Activated T-cell treated with anti-CD3 and anti-CD28 coated beads for 48 hours (primary cell): ENCODE measurements at regions not wholly inside any gene's neighbourhood (a gene's known extent, or its start where the extent isn't known, plus 50 kb on each side); places are given as distances from the start of the nearest gene placed in this dataset.
"Not testable (repeated sequence)": the region's sequence is repeated elsewhere in the genome, so short reads cannot be mapped to it uniquely, and the experiment has no call there.

Experiments used
- DNase-seq: peaks from one replicate; pipeline ENCODE4 v3.0.0-alpha.2; 2020; ENCODE audit warnings: low read depth

DNA sequence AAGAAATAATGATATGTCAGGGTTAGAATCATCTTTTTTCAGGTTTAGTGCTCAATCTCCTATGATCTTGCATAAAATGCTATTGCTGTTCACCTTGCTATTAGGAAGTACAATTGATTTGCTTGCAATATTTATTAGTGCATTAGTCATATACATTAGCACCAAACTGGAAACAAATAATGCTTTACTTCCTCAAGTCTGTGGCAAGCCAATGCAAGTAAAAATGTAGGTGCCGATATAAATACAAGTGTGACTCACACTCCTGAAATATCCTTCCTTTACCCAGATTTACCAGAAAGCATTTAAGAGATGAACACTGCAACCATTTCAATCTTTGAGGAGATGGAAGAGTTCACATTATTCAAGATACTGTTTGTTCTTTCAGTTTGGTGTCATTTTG lies 1487.7 kb upstream of the ADGRL3 start:
- no peak for DNase-seq

DNA sequence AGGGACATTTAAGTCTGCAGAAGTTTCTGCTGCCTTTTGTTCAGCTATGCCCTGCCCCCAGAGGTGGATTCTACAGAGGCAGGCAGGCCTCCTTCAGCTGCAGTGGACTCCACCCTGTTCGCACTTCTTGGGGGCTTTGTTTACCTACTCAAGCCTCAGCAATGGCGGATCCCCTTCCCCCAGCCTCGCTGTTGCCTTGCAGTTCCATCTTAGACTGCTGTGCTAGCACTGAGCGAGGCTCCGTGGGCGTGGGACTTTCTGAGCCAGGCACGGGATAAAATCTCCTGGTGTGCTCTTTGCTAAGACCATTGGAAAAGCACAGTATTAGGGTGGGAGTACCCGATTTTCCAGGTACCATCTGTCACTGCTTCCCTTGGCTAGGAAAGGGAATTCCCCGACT lies 1475.8 kb upstream of the ADGRL3 start:
- DNase-seq: not testable (repeated sequence)

DNA sequence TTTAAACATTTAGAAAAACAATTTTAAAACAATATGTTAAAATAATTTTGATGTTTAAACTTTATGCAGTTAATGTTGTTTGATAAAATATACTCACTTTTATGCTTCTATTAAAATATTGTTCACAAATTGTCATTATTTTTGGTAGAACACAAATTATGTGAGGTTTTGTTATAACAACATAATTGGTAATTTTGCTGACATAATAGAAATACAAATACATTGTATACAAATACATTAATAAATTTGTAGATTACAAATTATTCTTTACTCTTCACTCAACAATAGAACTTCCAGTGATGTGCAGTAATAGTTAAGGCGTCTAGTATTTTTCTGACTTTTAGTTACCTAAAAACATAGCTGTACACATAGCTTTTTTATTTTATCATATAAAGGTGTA lies 1472.4 kb upstream of the ADGRL3 start:
- no peak for DNase-seq

DNA sequence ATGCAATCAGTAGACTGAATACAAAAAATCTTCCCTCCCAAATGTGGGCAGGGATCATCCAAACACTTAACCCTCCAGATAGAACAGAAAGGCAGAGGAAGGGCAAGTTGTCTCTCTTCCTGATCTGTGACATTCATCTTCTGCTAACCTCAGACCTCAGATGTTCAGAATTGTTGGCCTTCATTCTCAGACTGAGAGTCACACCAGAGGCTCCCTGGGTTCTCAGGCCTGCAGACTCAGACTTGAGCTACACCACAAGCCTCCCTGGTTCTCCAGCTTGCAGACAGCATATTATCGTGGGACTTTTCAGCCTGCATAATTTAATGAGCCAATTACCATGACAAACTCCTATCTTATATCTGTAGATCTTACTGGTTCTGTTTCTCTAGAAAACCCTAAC lies 1471.6 kb upstream of the ADGRL3 start:
- DNase-seq: no peak

DNA sequence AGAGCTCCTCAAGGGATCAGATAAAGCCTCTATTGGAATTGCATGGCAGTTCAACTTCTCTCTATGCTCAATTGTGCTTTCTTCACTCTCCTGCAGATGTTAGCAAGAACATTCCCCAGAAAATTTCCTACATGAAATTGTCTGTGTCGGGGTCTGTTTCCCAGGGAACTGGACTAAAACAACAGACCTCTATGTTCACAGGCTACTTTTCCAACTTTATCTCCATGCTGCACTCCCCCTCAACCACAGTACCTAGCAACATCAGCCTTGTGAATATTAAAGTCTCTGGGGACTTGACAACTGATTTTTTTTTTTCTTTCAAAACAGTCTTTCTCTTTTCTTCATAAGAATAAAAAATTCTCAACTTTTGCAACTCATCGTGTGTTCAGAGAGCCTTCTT lies 1470.8 kb upstream of the ADGRL3 start:
- no peak for DNase-seq

DNA sequence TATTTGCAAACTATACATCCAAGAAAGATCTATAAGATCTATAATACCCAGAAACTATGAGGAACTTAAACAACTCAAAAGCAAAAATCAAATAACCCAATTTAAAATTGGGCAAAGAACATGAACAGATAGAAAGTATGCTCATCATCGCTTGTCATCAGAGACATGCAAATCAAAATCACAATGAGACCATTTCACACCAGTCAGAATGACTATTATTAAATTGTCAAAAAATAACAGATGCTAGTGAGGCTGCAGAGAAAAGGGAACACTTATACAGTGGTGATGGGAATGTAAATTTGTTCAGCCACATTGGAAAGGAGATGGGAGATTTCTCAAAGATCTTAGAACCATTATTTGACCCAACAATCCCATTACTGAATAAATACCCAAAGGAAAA lies 1451.7 kb upstream of the ADGRL3 start:
- DNase-seq: no peak

DNA sequence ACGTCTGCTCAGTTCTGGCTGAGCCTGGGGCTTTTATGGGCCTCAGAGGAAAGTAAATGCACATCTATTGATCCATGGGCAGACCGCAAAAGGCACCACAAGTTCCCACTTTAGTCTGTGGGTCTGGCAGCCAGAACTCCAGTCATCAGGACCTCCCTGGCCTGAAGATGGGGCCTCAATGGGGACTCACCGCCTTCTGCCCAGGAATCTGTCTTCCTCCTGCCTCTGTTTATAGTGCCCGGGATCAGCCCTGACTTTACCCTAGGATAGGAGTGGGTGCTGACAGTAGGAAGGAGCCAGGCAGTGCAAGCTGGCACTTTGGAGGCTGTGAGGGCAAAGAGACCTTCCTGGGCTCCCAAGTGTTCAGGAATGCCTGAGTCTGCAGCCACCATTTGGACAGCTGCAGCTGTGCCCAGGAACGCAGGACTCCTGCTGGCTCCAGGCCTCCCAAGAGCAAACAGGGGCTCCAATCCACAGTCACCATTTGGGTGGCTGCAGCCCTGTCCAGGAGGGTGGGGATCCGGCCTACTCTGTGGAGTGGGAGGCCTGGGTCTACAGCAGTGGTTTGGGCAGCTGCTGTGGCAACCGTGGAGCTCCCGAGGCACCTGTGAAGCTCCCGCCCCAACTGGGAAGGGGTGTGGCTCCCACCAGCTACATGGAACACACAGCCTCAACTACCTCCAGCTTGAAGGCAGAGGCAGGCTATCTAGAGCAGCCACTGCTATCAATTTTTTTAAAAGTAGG lies 1440.9 kb upstream of the ADGRL3 start:
- no peak for DNase-seq

DNA sequence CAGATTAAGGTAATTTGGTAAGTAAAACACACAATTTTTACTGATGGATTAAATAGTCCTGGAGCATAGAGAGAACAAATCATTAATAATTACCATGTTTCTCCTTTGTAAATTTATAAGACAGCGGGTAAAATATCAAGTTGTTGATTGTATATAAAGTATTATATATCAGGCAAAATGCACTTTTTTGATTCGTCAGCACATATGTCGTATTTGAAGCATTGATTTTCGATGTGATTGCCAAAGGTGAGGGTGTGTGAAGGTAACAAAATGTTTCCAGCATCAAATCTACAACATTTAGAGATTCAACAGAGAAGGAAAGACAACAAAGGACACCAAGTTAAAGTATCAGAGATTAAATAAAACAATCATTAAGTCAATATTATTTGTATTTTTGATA lies 1437.8 kb upstream of the ADGRL3 start:
- DNase-seq: no peak

DNA sequence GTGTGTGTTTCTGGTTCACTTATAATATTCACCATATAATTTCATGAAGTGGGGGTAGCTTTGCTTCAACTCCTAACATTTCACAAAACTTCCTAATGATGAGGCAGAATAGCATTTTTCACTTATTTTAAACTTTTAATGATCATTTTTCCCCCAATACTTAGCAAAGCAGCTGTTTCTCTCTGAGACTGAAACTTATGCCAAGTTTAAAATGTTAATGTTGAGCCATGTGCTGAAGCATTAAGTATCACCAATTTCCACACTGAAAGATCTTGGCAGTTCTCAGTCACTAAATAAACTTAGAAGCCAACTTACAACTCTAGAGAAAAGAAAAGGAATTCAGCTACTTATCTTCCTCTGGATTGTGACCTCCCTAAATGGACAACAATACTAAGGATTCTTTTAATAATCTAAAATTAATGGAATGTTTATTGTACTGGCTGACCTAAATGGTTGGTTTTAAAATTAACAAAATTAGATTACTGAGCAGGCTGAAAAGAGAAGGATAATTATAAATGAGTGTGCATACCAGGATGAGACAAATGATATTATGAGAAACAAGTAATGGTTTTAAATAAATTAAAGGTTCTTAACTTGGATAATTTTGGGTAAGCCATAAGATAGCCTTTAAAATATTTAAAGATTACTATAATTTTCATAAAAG lies 1429.4 kb upstream of the ADGRL3 start:
- DNase-seq: no peak

DNA sequence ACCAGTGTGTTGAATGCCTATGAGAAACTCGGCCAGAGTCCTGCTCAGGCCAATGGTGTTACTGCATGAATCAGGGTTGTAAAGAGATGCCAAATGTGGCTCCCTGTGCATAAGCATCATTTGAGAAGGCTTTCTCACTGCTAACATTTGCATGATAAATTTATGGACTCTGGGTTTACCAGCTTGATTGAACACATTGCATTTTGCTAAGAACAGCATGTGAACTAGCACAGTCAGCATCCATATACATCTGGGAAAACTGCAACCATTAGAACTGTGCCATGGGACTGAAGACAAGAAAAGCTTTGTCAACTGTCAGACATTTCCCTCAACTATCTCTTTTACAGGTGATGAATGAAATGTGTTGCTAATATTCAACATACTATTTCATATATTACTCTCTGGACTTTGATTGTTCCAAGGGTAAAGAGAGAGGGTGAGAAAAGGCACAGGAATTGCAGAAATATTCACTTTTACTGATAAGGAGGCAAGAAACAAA lies 1427.4 kb upstream of the ADGRL3 start:
- DNase-seq: no peak

DNA sequence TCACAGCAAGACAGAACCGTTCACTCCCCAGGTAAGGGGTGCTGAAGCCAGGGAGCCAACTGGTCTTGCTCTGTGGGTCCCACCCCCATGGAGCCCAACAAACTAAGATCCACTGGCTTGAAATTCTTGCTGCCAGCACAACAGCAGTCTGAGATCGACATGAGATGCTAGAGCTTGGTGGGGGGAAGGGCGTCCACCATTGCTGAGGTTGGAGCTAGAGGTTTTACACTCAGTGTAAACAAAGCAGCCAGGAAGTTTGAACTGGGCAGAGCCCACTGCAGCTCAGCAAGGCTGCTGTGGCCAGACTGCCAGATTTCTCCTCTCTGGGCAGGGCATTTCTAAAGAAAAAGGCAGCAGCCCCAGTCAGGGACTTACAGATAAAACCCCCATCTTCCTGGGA lies 1419.9 kb upstream of the ADGRL3 start:
- DNase-seq: not testable (repeated sequence)

DNA sequence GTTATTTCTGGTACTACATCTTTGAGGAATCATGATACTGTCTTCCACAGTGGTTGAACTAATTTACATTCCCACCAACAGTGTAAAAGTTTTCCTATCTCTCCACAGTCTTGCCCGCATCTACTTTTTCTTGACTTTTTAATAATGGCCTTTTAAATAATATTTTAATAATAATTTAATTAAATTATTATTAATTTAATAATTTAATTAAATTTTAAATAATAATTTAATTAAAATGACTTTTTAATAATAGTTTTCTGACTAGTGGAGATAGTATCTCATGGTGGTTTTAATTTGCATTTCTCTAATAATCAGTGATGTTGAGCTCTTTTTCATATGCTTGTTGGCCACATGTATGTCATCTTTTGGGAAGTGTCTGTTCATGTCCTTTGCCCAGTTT lies 1395.0 kb upstream of the ADGRL3 start:
- no peak for DNase-seq

DNA sequence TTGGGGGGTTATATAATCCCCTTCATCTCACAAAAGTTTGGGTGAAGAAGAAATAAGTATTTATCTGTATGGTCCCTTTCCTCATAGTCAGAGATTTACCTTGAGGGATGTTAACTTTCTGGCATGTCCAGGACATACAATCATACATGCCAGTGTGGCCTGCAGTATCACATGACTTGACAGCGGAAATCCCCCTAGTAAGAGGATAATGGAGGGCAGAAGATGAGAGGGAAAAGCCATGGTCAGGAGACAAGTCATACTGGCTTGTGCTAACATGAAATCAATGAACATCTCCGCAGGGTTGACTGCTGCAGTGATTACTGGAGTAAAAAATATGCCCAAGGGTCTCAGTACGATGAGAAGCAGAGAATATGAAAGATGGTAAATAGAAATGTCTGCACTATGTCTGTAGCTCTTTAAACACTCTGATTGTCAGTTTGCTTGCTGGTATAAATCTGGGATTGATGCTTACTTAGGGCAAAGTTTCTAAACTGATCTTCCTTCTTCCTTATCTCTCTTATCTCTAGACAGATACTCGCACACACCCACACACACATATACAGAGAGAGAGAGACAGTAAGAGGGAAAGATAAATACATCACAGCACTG lies 1385.6 kb upstream of the ADGRL3 start:
- no peak for DNase-seq

DNA sequence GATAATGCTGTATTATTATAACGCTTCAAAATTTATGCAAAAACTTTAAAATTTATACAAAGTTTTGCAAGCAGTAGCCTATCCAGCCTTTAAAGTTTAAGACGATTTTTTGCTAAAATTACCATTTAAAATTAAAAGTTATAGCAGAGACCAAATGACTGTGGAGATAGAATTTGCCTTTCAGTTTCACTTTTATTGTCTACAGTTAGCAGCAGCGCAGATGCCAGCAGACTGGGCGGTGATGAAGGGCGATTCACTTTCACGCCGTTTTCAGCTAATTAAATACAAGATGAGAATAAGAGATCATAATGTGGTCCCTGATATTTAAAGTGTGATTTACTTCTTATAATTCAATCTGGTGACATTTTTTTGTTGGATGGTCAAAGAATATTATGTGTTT lies 1381.5 kb upstream of the ADGRL3 start:
- no peak for DNase-seq

DNA sequence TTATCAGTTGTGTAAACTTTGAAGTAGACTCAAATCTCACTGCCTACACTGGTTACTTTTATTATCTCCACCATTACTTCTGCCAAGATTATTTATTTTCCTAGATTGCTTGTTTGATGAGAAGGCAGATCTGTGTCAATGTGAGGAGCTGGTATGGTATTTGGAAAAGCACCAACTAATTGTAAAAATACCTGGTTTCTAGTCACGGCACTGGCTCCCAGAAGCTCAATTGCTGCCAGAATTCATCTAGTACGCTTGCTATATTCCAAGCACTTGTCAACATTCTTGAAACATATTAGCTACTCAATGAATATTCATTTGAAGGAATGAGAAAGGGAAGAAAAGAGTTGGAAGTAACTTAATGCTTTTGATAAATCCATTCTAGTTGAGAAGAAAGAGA lies 1376.8 kb upstream of the ADGRL3 start:
- DNase-seq: no peak

DNA sequence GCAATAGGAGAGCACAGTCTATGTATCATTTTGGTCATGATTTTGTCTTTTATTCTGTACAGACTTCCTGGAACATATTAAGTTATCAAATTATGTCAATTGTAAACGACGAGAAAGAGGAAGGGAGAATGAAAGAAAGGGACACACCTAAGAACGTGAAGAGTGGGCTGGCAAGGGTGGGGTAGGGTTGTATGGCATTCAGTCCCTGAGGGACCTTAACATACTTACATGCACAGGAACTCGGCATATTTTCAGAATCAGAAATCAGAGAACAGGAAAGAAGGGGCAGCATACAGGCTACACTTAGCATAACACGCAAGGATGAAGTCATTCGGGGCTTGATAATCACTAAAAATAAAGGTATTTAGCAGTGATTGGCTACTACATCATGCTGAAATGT lies 1375.0 kb upstream of the ADGRL3 start:
- no peak for DNase-seq

DNA sequence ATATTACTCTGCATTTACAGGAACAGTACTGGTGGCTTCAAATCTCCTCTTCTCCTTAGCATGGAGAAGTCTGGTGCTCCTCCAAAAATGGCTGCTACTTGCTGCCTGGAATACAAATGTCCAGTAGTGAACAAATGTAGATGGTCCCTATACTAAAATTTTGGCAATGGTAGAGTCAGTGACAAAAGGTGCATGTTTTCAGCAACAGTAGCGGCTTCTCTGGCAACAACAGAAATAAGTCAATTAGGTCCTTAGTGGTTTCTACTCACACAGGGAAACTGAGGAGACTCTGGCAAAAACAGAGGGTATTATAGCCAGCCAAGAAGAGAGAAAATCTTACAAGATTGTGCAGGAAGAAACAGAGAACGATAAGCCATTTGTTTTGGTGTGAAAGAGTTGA lies 1368.4 kb upstream of the ADGRL3 start:
- DNase-seq: no peak

DNA sequence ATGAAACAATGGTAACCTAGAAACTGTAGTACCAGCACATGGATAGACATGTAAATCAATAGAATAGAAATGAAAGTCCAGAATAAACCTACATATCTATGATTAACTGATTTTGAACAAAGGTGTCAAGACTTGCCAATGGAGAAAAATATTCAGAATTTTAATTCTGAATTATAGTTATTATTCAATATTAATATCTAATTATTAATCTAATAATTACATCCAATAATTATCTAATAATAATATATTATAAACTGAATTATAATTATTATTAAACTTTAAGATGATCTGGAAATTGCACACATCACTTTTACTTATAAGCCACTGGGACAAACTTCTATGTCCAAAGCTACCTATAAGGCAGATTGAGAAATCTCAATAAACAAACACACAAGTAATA lies 1365.2 kb upstream of the ADGRL3 start:
- no peak for DNase-seq

DNA sequence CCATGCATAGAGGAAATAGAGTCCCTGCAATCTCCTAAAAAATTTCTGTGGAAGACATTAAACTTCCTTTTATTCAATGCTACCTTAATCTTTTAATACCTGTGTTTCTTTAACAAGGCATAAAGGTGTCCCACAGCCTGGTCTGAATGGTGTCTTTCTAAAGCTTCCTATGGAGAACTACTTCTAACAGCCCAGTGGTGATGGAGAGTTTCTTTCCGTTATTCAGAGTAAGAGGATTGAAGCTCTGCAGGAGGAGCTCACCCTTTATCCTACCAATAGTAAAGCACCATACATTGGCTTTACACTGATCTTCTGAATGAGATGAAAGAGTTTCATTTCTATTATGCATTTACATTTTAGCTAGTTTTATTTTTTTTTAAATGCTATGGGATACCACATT lies 1362.4 kb upstream of the ADGRL3 start:
- no peak for DNase-seq

DNA sequence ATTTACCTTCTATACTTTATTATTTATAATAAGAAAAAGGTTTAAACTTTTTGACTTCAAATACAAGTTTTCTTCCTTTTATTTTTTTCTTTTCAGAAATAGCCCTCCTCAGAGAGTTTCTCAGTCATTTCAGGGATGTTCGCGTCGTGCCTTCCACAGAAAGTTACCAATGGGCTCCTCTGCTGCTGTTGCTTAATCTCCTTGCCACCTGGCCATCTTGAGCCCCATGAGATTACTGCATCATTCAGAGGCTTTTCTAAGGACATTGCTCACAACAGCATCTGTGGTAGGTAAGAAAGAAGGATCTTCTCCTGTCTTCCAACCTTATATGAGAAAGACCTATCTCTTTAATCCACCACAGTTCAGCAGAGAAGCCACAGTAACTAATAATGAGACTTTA lies 1361.9 kb upstream of the ADGRL3 start:
- no peak for DNase-seq

DNA sequence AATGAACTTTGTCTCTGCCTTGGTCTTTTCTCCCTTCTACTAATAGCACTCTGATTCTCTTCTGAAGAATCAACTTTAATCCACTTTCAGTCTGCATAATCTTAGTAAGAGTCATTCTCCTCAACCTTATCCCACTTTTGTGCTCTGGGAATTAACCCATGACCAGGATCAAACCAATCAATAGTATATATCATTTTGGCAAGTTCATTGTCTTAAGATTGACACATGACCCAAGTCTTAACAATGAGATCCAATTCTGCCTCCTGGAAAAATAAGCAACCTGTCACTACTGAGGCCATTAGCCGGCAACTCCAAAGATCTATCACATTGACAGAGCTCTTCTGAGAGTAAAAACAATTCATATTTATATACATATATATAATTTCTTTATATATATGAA lies 1358.4 kb upstream of the ADGRL3 start:
- no peak for DNase-seq

DNA sequence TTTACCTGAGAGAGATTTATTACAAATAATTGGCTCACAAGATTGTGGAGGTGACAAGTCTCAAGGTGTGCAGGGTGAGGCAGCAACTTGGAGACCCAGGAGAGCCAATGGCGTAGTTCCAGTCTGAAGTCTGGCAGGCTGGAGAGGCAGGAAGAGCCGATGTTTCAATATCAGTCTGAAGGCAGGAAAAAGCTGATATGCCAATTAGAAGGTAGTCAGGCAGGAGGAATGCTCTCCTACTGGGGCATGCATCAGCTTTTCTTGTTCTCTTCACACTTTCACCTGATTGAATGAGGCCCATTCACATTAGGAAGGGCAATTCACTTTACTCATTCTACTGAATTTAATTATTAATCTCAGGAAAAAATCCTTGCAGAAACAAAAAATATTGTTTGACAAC lies 1351.7 kb upstream of the ADGRL3 start:
- no peak for DNase-seq

DNA sequence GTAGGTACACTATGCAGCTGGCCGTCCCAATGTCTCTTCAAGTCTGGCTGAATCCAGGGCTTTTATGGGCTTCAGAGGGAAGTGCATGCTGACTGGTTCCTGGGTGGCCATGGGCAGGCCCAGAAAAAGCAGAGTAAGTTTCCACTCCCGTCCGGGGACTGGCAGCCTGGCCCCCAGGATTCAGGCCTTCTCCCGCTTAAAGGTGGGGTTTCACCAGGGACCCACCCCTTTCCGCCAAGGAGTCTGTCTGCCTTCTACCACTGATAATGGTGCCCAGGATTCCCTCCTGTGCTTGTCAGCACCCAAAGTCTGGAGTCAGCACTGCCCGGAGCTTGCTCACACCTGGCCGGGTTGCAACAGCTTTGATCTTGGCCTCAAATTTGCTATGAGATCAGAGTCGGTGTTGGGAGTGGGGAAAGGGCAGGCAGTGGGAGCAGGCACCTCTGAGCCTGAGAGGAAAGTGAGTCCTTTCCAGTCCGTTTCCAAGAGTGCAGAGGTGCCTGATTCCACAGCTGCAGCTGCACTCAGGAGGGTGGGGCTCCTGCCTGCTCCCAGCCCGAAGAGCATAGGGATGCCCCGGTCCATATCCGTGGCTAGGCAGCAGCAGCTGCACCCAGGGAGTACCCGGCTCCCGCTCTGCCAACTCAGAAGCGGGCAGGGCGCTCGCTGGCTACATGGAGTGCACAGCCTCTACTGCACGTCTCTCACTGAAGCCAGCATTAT lies 1344.3 kb upstream of the ADGRL3 start:
- no peak for DNase-seq
